OCI-LY1 (cell line): ENCODE measurements at regions not wholly inside any gene's neighbourhood (a gene's known extent, or its start where the extent isn't known, plus 50 kb on each side); places are given as distances from the start of the nearest gene placed in this dataset.

Experiments
- EZH2 ChIP-seq: fragments of 200-600 bp; sonication (generic), shearing (Covaris generic); IDR thresholded peaks from 2 replicates; pipeline ENCODE4 v1.8.0; 2017; ENCODE audit warnings: borderline replicate concordance, mixed run types, mild to moderate bottlenecking, antibody characterized with exemption, low read length, moderate library complexity, mixed read lengths
- TF ChIP-seq, protein P1 (sequence below): fragments of 200-600 bp; sonication (generic), shearing (Covaris generic); IDR thresholded peaks from 2 replicates; pipeline ENCODE4 v1.5.1; 2017; ENCODE audit warnings: mild to moderate bottlenecking, antibody characterized with exemption, low read length, moderate library complexity, mixed read lengths

DNA sequence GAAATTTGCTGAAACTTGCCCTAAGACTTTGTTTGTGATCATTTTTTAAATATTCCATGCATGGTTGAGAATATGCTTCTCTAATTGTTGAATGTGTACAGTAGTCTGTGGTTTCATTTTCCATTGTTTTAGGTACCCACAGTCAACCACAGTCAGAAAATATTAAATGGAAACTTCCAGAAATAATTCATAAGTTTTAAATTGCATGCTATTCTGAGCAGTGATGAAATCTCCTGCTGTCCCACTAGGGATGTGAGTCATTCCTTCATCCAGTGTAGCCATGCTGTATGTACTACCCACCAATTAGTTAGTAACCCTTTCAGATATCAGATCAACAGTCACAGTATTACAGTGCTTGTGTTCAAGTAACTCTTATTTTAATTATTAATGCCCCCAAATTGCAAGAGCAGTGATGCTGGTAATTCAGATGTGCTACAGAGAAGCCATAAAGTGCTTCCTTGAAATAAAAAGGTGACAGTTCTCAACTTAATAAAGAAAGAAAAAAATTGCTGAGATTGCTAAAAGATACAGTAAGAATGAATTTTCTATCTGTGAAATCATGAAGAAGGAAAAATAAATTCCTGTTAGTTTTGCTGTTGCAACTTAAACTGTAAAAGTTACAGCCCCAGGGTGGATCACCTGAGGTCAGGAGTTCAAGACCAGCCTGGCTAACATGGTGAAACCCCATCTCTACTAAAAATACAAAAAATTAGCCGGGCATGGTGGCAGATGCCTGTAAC, 79.9 kb upstream of the FBXL17 start:
- TF ChIP-seq, protein P1, sequence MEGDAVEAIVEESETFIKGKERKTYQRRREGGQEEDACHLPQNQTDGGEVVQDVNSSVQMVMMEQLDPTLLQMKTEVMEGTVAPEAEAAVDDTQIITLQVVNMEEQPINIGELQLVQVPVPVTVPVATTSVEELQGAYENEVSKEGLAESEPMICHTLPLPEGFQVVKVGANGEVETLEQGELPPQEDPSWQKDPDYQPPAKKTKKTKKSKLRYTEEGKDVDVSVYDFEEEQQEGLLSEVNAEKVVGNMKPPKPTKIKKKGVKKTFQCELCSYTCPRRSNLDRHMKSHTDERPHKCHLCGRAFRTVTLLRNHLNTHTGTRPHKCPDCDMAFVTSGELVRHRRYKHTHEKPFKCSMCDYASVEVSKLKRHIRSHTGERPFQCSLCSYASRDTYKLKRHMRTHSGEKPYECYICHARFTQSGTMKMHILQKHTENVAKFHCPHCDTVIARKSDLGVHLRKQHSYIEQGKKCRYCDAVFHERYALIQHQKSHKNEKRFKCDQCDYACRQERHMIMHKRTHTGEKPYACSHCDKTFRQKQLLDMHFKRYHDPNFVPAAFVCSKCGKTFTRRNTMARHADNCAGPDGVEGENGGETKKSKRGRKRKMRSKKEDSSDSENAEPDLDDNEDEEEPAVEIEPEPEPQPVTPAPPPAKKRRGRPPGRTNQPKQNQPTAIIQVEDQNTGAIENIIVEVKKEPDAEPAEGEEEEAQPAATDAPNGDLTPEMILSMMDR = no peak
- TF ChIP-seq EZH2 = no peak
